ENCODE measurements at regions not wholly inside any gene's neighbourhood (a gene's known extent, or its start where the extent isn't known, plus 50 kb on each side); places are given as distances from the start of the nearest gene placed in this dataset.

DNA sequence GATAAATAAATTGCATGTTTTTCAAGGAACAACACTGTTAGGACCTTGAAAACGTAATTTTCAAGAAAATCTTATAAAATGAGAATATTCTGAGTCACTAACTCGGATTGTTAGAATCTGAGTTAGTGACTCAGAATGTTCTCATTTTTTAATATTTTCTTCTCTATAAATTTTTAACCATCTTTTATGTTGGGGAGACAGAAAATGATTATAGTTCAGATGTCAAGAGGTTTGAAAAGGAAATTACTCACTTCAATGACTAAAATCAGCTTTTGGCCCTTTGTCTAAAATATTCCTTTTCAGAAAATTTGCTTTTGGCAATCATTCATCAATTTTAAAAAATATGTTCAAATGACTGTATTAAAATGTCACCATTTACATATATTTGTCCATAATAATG lies 264.2 kb upstream of the EDNRB start:
- TF ChIP-seq NFE2L1 (CRISPR knock-in tag; IDR thresholded peaks at IDR 0.05; ENCODE audit: borderline replicate concordance) (no peak), YEATS4 (CRISPR knock-in tag; IDR thresholded peaks at IDR 0.05; ENCODE audit: borderline replicate concordance) (no peak), ZSCAN29 (CRISPR knock-in tag; conservative IDR thresholded peaks at IDR 0.05) (no peak), MYNN (CRISPR knock-in tag; IDR thresholded peaks at IDR 0.05; ENCODE audit: low read depth) (no peak), ZNF644 (CRISPR knock-in tag; IDR thresholded peaks at IDR 0.05; ENCODE audit: low read depth) (no peak), CBX5 (CRISPR knock-in tag; IDR thresholded peaks at IDR 0.05; ENCODE audit: borderline replicate concordance) (no peak), CTCF (CRISPR knock-in tag; IDR thresholded peaks at IDR 0.05) (no peak)

All from HepG2 (cell line).